ENCODE measurements at regions not wholly inside any gene's neighbourhood (a gene's known extent, or its start where the extent isn't known, plus 50 kb on each side); places are given as distances from the start of the nearest gene placed in this dataset.
"Not testable (repeated sequence)": the region's sequence is repeated elsewhere in the genome, so short reads cannot be mapped to it uniquely, and the experiment has no call there.

GRCh38 chr20:47897461-47897860 is 112.2 kb upstream of the SULF2 start:
- no peak for DNase-seq (ENCODE audit: low spot score)

- not testable (repeated sequence) for DNase-seq (ENCODE audit: low spot score)
Measured at GRCh38 chr20:47892681-47893080, 107.4 kb upstream of the SULF2 start.

- DNase-seq (ENCODE audit: low spot score): not testable (repeated sequence)
Measured at GRCh38 chr20:47890708-47891107, 105.4 kb upstream of the SULF2 start.

- DNase-seq (ENCODE audit: low spot score): not testable (repeated sequence)
Measured at GRCh38 chr20:47889751-47890150, 104.5 kb upstream of the SULF2 start.

GRCh38 chr20:47888351-47888750 is 103.1 kb upstream of the SULF2 start:
- no peak for DNase-seq (ENCODE audit: low spot score)

GRCh38 chr20:47887477-47888080 is 102.3 kb upstream of the SULF2 start:
- DNase-seq (ENCODE audit: low spot score): no peak

GRCh38 chr20:47887064-47887463 is 101.8 kb upstream of the SULF2 start:
- no peak for DNase-seq (ENCODE audit: low spot score)

GRCh38 chr20:47886454-47887041 is 101.3 kb upstream of the SULF2 start:
- DNase-seq (ENCODE audit: low spot score): no peak

GRCh38 chr20:47885909-47886453 is 100.7 kb upstream of the SULF2 start:
- DNase-seq (ENCODE audit: low spot score): no peak

- DNase-seq (ENCODE audit: low spot score): not testable (repeated sequence)
Measured at GRCh38 chr20:47883940-47884339, 98.7 kb upstream of the SULF2 start.

GRCh38 chr20:47883186-47883585 is 97.9 kb upstream of the SULF2 start:
- DNase-seq (ENCODE audit: low spot score): no peak

GRCh38 chr20:47879771-47880170 is 94.5 kb upstream of the SULF2 start:
- DNase-seq (ENCODE audit: low spot score): no peak

GRCh38 chr20:47878601-47879027 is 93.3 kb upstream of the SULF2 start:
- no peak for DNase-seq (ENCODE audit: low spot score)

GRCh38 chr20:47876311-47877088 is 91.2 kb upstream of the SULF2 start:
- DNase-seq (ENCODE audit: low spot score): no peak

- DNase-seq (ENCODE audit: low spot score): no peak
Measured at GRCh38 chr20:47875297-47876025, 90.2 kb upstream of the SULF2 start.

- no peak for DNase-seq (ENCODE audit: low spot score)
Measured at GRCh38 chr20:47872341-47872740, 87.1 kb upstream of the SULF2 start.

GRCh38 chr20:47870475-47870874 is 85.2 kb upstream of the SULF2 start:
- DNase-seq (ENCODE audit: low spot score): no peak

GRCh38 chr20:47868744-47869143 is 83.5 kb upstream of the SULF2 start:
- DNase-seq (ENCODE audit: low spot score): no peak

GRCh38 chr20:47868236-47868635 is 83.0 kb upstream of the SULF2 start:
- DNase-seq (ENCODE audit: low spot score): no peak

- no peak for DNase-seq (ENCODE audit: low spot score)
Measured at GRCh38 chr20:47867831-47868230, 82.5 kb upstream of the SULF2 start.

- DNase-seq (ENCODE audit: low spot score): no peak
Measured at GRCh38 chr20:47866480-47866879, 81.2 kb upstream of the SULF2 start.

GRCh38 chr20:47865912-47866311 is 80.6 kb upstream of the SULF2 start:
- no peak for DNase-seq (ENCODE audit: low spot score)
